LNCaP clone FGC (cell line): ENCODE measurements at regions not wholly inside any gene's neighbourhood (a gene's known extent, or its start where the extent isn't known, plus 50 kb on each side); places are given as distances from the start of the nearest gene placed in this dataset.
A peak's percentile ranks its signal among the peaks of the same experiment; 100 is the strongest.
"Not testable (repeated sequence)": the region's sequence is repeated elsewhere in the genome, so short reads cannot be mapped to it uniquely, and the experiment has no call there.

Experiments
- DNase-seq: peaks from one replicate; pipeline ENCODE4 v3.0.0-alpha.2; 2011; ENCODE audit warnings: low read depth
- H3K4me3 ChIP-seq: 2 replicates; pipeline ENCODE4 v1.5.1; 2011; ENCODE audit warnings: mild to moderate bottlenecking, low read depth, low read length, control low read depth
- TF ChIP-seq, protein P1 (sequence below): IDR thresholded peaks from 2 replicates; pipeline ENCODE4 v1.5.1; 2012; ENCODE audit warnings: mild to moderate bottlenecking; ENCODE audit not compliant: control insufficient read depth, insufficient read depth; ENCODE audit errors: extremely low read depth

- TF ChIP-seq, protein P1, sequence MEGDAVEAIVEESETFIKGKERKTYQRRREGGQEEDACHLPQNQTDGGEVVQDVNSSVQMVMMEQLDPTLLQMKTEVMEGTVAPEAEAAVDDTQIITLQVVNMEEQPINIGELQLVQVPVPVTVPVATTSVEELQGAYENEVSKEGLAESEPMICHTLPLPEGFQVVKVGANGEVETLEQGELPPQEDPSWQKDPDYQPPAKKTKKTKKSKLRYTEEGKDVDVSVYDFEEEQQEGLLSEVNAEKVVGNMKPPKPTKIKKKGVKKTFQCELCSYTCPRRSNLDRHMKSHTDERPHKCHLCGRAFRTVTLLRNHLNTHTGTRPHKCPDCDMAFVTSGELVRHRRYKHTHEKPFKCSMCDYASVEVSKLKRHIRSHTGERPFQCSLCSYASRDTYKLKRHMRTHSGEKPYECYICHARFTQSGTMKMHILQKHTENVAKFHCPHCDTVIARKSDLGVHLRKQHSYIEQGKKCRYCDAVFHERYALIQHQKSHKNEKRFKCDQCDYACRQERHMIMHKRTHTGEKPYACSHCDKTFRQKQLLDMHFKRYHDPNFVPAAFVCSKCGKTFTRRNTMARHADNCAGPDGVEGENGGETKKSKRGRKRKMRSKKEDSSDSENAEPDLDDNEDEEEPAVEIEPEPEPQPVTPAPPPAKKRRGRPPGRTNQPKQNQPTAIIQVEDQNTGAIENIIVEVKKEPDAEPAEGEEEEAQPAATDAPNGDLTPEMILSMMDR = no peak
- DNase-seq = no peak
- H3K4me3 ChIP-seq = no peak overlapping the region
Observed at GRCh38 chr1:83060651-83061390, 938.1 kb downstream of the TTLL7 start.

DNA sequence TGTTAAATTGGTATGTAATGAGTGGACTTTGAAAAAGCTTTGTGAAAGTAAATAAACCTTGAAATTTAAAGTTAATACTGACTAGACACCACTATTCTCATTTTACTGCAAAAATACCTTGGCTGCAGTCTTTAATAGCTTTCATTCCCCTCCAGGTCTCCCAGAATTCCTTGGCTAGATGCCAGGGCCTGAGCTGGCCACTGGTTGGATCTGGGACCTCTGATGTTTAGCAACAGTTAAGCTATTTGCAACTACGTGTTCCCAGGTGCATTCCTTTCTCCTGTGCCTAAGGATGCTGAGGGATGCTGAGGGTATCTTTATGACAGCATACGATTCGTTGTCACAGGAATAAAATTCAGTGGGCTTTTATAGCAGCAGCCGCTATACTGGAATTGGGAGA, 938.7 kb downstream of the TTLL7 start:
- no peak for DNase-seq
- H3K4me3 ChIP-seq = no peak overlapping the region
- TF ChIP-seq, protein P1 = no peak

- H3K4me3 ChIP-seq = no peak overlapping the region
- TF ChIP-seq, protein P1 = no peak
- no peak for DNase-seq
Observed at GRCh38 chr1:83058327-83058726, 940.6 kb downstream of the TTLL7 start.

GRCh38 chr1:83055391-83056170, 943.4 kb downstream of the TTLL7 start:
- DNase-seq = peak; percentile 76
- no peak overlapping the region for H3K4me3 ChIP-seq
- TF ChIP-seq, protein P1 = no peak

- H3K4me3 ChIP-seq = no peak overlapping the region
- DNase-seq = no peak
Observed at GRCh38 chr1:83053446-83053845, 945.5 kb downstream of the TTLL7 start.

DNA sequence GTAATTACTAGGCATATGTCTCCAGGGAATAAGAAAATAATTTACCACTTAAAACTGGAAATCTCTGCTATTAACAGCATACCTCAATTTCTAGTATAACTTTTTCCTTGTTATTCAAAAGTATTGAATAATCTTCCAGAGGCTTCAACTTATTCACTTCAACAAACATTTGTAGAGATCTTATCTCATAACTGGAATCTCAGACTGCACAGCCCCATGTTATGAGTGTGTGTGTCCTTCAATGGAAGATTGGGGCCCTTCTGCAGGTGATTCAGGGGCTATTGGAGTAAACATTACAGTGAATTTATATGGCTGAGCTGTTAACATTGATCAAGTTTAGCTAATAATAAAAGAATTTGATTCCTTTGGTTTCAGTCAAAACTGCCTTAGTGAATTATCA, 946.1 kb downstream of the TTLL7 start:
- TF ChIP-seq, protein P1 = no peak
- H3K4me3 ChIP-seq = no peak overlapping the region
- no peak for DNase-seq

More at GRCh38 chr1:83053446-83053845, 945.5 kb downstream of the TTLL7 start:
- TF ChIP-seq, protein P1 = no peak

DNA sequence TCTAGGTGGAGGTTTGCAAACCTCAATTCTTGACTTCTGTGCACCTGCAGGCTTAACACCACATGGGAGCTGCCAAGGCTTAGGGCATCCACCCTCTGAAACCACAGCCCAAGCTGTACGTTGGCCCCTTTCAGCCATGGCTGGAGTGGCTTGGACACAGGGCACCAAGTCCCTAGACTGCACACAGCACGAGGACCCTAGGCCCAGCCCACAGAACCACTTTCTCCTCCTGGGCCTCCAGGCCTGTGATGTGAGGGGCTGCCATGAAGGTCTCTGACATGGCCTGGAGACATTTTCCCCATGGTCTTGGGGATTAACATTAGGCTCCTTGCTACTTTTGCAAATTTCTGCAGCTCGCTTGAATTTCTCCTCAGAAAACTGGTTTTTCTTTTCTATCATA, 947.9 kb downstream of the TTLL7 start:
- H3K4me3 ChIP-seq, DNase-seq: not testable (repeated sequence)
